Endothelial cell of umbilical vein (primary cell): ENCODE measurements at regions not wholly inside any gene's neighbourhood (a gene's known extent, or its start where the extent isn't known, plus 50 kb on each side); places are given as distances from the start of the nearest gene placed in this dataset.

ENCODE experiments used
- BruUV-seq: library from RNA; stranded (reverse); fragments of 400-500 nt; replicated peaks from 2 replicates; lab custom pipeline; 2021; lab: Mats Ljungman, UMichigan
- CTCF ChIA-PET: fragments of 300-600, 350-600 bp; sonication (Branson Sonifier 250); formaldehyde crosslinking; loops from one replicate; lab custom pipeline; 2021; ENCODE audit warnings: antibody characterized with exemption, inconsistent platforms; lab: Charles Lee
- POLR2A ChIA-PET: fragments of 300-600, 350-600 bp; sonication (Branson Sonifier 250); formaldehyde crosslinking; loops from one replicate; lab custom pipeline; 2021; ENCODE audit warnings: antibody characterized with exemption, inconsistent platforms; lab: Charles Lee
- DNase-seq: peaks from one replicate; pipeline ENCODE4 v3.0.0-alpha.2; 2011; ENCODE audit warnings: low read depth, low spot score
- FAIRE-seq: peaks from 2 replicates; lab custom pipeline; 2011; peaks lifted over from hg19 to GRCh38; lab: Jason Lieb, UNC
- H2AFZ ChIP-seq: 2 replicates; pipeline ENCODE4 v1.6.0; 2012; ENCODE audit warnings: low read depth, low read length, control low read depth, inconsistent platforms
- H3K27ac ChIP-seq: 2 replicates; pipeline ENCODE4 v1.5.1; 2011; ENCODE audit warnings: low read depth, mild to moderate bottlenecking, control low read depth, low read length, moderate library complexity; ENCODE audit not compliant: insufficient read depth
- H3K27me3 ChIP-seq, 2 experiments: 2 replicates each; pipeline versions ENCODE4 v1.6.0 to v1.6.1; 2011; ENCODE audit warnings: low read length in 2 of 2, mixed read lengths in 1 of 2; ENCODE audit not compliant: control insufficient read depth in 2 of 2, insufficient read depth in 2 of 2
- H3K36me3 ChIP-seq, 2 experiments: 2 replicates in 1 of 2; 3 replicates in 1 of 2; pipeline ENCODE4 v1.5.1; 2011; ENCODE audit warnings: low read length in 2 of 2, mild to moderate bottlenecking in 1 of 2, moderate library complexity in 1 of 2; ENCODE audit not compliant: control insufficient read depth in 2 of 2, insufficient read depth in 2 of 2; ENCODE audit errors: extremely low read depth in 1 of 2
- H3K4me1 ChIP-seq: 3 replicates; pipeline ENCODE4 v1.5.1; 2011; ENCODE audit warnings: mild to moderate bottlenecking, low read length; ENCODE audit not compliant: control insufficient read depth, insufficient read depth; ENCODE audit errors: extremely low read depth
- H3K4me2 ChIP-seq: 2 replicates; pipeline ENCODE4 v1.6.1; 2011; ENCODE audit warnings: low read length, control low read depth, mixed read lengths; ENCODE audit not compliant: insufficient read depth
- H3K4me3 ChIP-seq, 3 experiments: fragments of 200-600 bp in 1 of 3; sonication (generic), shearing (Covaris generic) in 1 of 3; replicated peaks in 1 of 3; 2 replicates each; pipeline ENCODE4 v1.5.1; 2011 to 2016; ENCODE audit warnings: control low read depth in 3 of 3, low read length in 3 of 3, mild to moderate bottlenecking in 2 of 3, inconsistent platforms in 1 of 3, low read depth in 1 of 3, moderate library complexity in 1 of 3; ENCODE audit not compliant: insufficient read depth in 1 of 3
- H3K79me2 ChIP-seq: 2 replicates; pipeline ENCODE4 v1.6.0; 2012; ENCODE audit warnings: low read length, inconsistent platforms; ENCODE audit not compliant: control insufficient read depth, insufficient read depth
- H3K9ac ChIP-seq: replicated peaks from 2 replicates; pipeline ENCODE3; 2011; ENCODE audit warnings: low read length, control low read depth; ENCODE audit not compliant: insufficient read depth; ENCODE audit errors: extremely low read depth
- H3K9me1 ChIP-seq: replicated peaks from 3 replicates; pipeline ENCODE4 v1.6.0; 2011; ENCODE audit warnings: mild to moderate bottlenecking, low read length; ENCODE audit not compliant: control insufficient read depth, insufficient read depth; ENCODE audit errors: extremely low read depth
- H3K9me3 ChIP-seq: replicated peaks from 2 replicates; pipeline ENCODE4 v1.5.1; 2012; ENCODE audit warnings: low read length, inconsistent platforms; ENCODE audit not compliant: control insufficient read depth, insufficient read depth
- H4K20me1 ChIP-seq: replicated peaks from 2 replicates; pipeline ENCODE3; 2011; ENCODE audit warnings: mild to moderate bottlenecking, low read length; ENCODE audit not compliant: control insufficient read depth, insufficient read depth; ENCODE audit errors: extremely low read depth
- EZH2 ChIP-seq: IDR thresholded peaks from 2 replicates; pipeline ENCODE4 v1.6.1; 2012; ENCODE audit warnings: borderline replicate concordance, low read depth, mild to moderate bottlenecking, moderate library complexity, low read length, inconsistent platforms; ENCODE audit not compliant: severe bottlenecking
- FOS ChIP-seq: IDR thresholded peaks from 2 replicates; pipeline ENCODE4 v1.6.1; 2011; ENCODE audit warnings: mild to moderate bottlenecking, low read length, moderate library complexity, borderline replicate concordance; ENCODE audit not compliant: insufficient read depth
- GATA2 ChIP-seq: IDR thresholded peaks from 2 replicates; pipeline ENCODE4 v1.7.0; 2011; ENCODE audit warnings: low read depth, mild to moderate bottlenecking, moderate library complexity, mixed read lengths, low read length; ENCODE audit not compliant: insufficient read length, insufficient read depth
- JUN ChIP-seq: IDR thresholded peaks from 2 replicates; pipeline ENCODE4 v1.6.1; 2011; ENCODE audit warnings: borderline replicate concordance, low read depth; ENCODE audit not compliant: insufficient read length, insufficient read depth
- MYC ChIP-seq: IDR thresholded peaks from one replicate; pipeline ENCODE4 v1.6.1; 2011; ENCODE audit warnings: mild to moderate bottlenecking, low read depth, low read length
- POLR2A ChIP-seq: IDR thresholded peaks from 2 replicates; pipeline ENCODE4 v1.6.1; 2012; ENCODE audit warnings: low read depth, mild to moderate bottlenecking, control low read depth, low read length
- POLR2AphosphoS5 ChIP-seq: IDR thresholded peaks from 2 replicates; pipeline ENCODE4 v1.6.1; 2012; ENCODE audit warnings: low read depth, mild to moderate bottlenecking, control low read depth, low read length, moderate library complexity; ENCODE audit not compliant: insufficient read depth
- dilution Hi-C: fragments of 300-500 bp; cut with MboI; formaldehyde crosslinking; loops from one replicate; pipeline ENCODE4 v1.15.0; 2019; ENCODE audit warnings: low sequenced_read_pairs; ENCODE audit not compliant: extremely low pct_ligation_motif_present
- intact Hi-C: fragments of 100-400 bp; cut with micrococcal nuclease; formaldehyde crosslinking; loops from one replicate; pipeline ENCODE4 v1.10.0; 2022
- TF ChIP-seq, protein P1 (sequence below): IDR thresholded peaks from 2 replicates; pipeline ENCODE4 v1.6.1; 2011; ENCODE audit not compliant: insufficient read depth, insufficient read length
- TF ChIP-seq, protein P2 (sequence below), 2 donors: IDR thresholded peaks; 1 replicate in 1 of 2; 2 replicates in 1 of 2; pipeline ENCODE4 v1.5.1; 2011; ENCODE audit warnings: low read length in 2 of 2, mild to moderate bottlenecking in 2 of 2, moderate library complexity in 2 of 2, control low read depth in 1 of 2, inconsistent platforms in 1 of 2, low read depth in 1 of 2; ENCODE audit not compliant: insufficient read depth in 1 of 2; ENCODE audit errors: extremely low read depth in 1 of 2

DNA sequence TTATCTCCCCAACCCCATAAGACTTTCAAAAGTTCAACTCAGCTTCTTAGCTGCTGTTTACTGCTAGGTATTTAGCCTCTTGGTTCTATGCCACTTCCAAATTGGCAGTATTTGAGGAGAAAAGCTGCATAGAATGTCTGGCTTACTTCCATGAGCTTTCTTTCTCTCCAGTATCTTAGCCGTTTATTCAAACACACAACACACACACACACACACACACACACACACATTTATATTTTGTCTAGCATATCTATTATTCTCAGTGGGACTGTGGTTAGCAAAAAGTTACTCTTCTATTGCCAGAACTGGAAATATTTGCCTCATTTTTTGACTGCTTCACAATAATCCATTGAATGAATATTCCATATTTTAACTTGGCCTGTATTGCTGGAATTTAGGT is 634.2 kb upstream of the IMPG1 start:
- intact Hi-C loops (no loop called here), dilution Hi-C loops (no loop called here)
- H3K4me3 ChIP-seq, result no peak overlapping the region
- H2AFZ ChIP-seq, result no peak overlapping the region
- ChIA-PET POLR2A (no interaction called here), CTCF (interaction anchor here (1.0 kb wide), 1 partner anchor 10 kb away, joined by 3 read pairs; no protein-coding TSS in a partner anchor)
- no peaks in the 10 kb centered on the region for H3K36me3 ChIP-seq
- no peak overlapping the region for H3K27ac ChIP-seq
- no peaks in the 10 kb centered on the region for H3K9me3 ChIP-seq
- no peaks in the 10 kb centered on the region for H3K27me3 ChIP-seq
- peaks cover 3% of the 10 kb centered on the region for H3K4me1 ChIP-seq
- FAIRE-seq (no peak), DNase-seq (no peak)
- no peak overlapping the region for H3K4me2 ChIP-seq
- H4K20me1 ChIP-seq, result no peaks in the 10 kb centered on the region
- H3K79me2 ChIP-seq, result no peaks in the 10 kb centered on the region
- BruUV-seq, result no TSS peak
- no peaks in the 10 kb centered on the region for H3K9me1 ChIP-seq
- TF ChIP-seq, protein P1, sequence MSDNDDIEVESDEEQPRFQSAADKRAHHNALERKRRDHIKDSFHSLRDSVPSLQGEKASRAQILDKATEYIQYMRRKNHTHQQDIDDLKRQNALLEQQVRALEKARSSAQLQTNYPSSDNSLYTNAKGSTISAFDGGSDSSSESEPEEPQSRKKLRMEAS, result no peak
- TF ChIP-seq JUN, result no peak
- TF ChIP-seq, protein P2, sequence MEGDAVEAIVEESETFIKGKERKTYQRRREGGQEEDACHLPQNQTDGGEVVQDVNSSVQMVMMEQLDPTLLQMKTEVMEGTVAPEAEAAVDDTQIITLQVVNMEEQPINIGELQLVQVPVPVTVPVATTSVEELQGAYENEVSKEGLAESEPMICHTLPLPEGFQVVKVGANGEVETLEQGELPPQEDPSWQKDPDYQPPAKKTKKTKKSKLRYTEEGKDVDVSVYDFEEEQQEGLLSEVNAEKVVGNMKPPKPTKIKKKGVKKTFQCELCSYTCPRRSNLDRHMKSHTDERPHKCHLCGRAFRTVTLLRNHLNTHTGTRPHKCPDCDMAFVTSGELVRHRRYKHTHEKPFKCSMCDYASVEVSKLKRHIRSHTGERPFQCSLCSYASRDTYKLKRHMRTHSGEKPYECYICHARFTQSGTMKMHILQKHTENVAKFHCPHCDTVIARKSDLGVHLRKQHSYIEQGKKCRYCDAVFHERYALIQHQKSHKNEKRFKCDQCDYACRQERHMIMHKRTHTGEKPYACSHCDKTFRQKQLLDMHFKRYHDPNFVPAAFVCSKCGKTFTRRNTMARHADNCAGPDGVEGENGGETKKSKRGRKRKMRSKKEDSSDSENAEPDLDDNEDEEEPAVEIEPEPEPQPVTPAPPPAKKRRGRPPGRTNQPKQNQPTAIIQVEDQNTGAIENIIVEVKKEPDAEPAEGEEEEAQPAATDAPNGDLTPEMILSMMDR (IDR thresholded peaks at IDR 0.05; ENCODE audit: extremely low read depth in 1 of 2, insufficient read depth in 1 of 2, low read depth in 1 of 2, low read length in 2 of 2), result no peak
- no peak for TF ChIP-seq EZH2
- no peak for TF ChIP-seq FOS
- no peak for TF ChIP-seq POLR2A
- no peak for TF ChIP-seq GATA2
- no peak for TF ChIP-seq MYC
- no peak for TF ChIP-seq POLR2AphosphoS5
- H3K9ac ChIP-seq, result no peak overlapping the region
